Hepatocyte (in vitro differentiated cells): ENCODE measurements at regions not wholly inside any gene's neighbourhood (a gene's known extent, or its start where the extent isn't known, plus 50 kb on each side); places are given as distances from the start of the nearest gene placed in this dataset.

Experiments
- DNase-seq: peaks from one replicate; pipeline ENCODE4 v3.0.0-alpha.2; 2016; ENCODE audit warnings: low spot score
- H2AFZ ChIP-seq: fragments of 200-600 bp; sonication (generic); 2 replicates; pipeline ENCODE4 v1.6.0; 2016; ENCODE audit warnings: antibody characterized with exemption, mild to moderate bottlenecking
- H3K27ac ChIP-seq: fragments of 200-600 bp; sonication (generic); 2 replicates; pipeline ENCODE4 v1.5.1; 2016; ENCODE audit warnings: mild to moderate bottlenecking
- H3K27me3 ChIP-seq: fragments of 200-600 bp; sonication (generic); 2 replicates; pipeline ENCODE4 v1.6.1; 2016
- H3K36me3 ChIP-seq: fragments of 200-600 bp; sonication (generic); replicated peaks from 2 replicates; pipeline ENCODE4 v1.5.1; 2016; ENCODE audit warnings: low read depth; ENCODE audit not compliant: insufficient read depth
- H3K4me1 ChIP-seq: fragments of 200-600 bp; sonication (generic); 2 replicates; pipeline ENCODE4 v1.5.1; 2016; ENCODE audit warnings: mild to moderate bottlenecking, moderate library complexity; ENCODE audit not compliant: insufficient read depth
- H3K4me2 ChIP-seq: fragments of 200-600 bp; sonication (generic); 2 replicates; pipeline ENCODE4 v1.6.0; 2016
- H3K4me3 ChIP-seq: fragments of 200-600 bp; sonication (generic); 2 replicates; pipeline ENCODE4 v1.5.1; 2016; ENCODE audit warnings: mild to moderate bottlenecking
- H3K79me2 ChIP-seq: fragments of 200-600 bp; sonication (generic); 2 replicates; pipeline ENCODE4 v1.6.0; 2017; ENCODE audit warnings: mild to moderate bottlenecking
- H3K9me2 ChIP-seq: fragments of 200-600 bp; sonication (generic); replicated peaks from 2 replicates; pipeline ENCODE4 v1.6.0; 2017; ENCODE audit warnings: mild to moderate bottlenecking; ENCODE audit not compliant: insufficient read depth
- H3K9me3 ChIP-seq: fragments of 200-600 bp; sonication (generic); 2 replicates; pipeline ENCODE4 v1.5.1; 2016; ENCODE audit warnings: low read depth, mild to moderate bottlenecking
- H4K20me1 ChIP-seq: fragments of 200-600 bp; sonication (generic); 2 replicates; pipeline ENCODE4 v1.6.0; 2016; ENCODE audit warnings: mild to moderate bottlenecking; ENCODE audit not compliant: insufficient read depth, poor library complexity, severe bottlenecking
- EZH2 ChIP-seq: fragments of 200-600 bp; sonication (generic); IDR thresholded peaks from 2 replicates; pipeline ENCODE4 v1.6.1; 2016; ENCODE audit warnings: antibody characterized with exemption, mild to moderate bottlenecking, borderline replicate concordance
- EZH2phosphoT487 ChIP-seq: fragments of 200-600 bp; sonication (generic); IDR thresholded peaks from one replicate; pipeline ENCODE4 v1.6.1; 2018; ENCODE audit warnings: antibody characterized with exemption, mild to moderate bottlenecking, low read depth, moderate library complexity; ENCODE audit not compliant: unreplicated experiment, severe bottlenecking
- WGBS: methylation state at CpG from one replicate; pipeline ENCODE4 v1.1.6; 2016; ENCODE audit warnings: low lambda C conversion rate; ENCODE audit errors: missing lambda C conversion rate; 5-methylcytosine and 5-hydroxymethylcytosine counted together
- TF ChIP-seq, protein P1 (sequence below): fragments of 200-600 bp; sonication (generic); IDR thresholded peaks from 2 replicates; pipeline ENCODE4 v1.5.1; 2016; ENCODE audit warnings: antibody characterized with exemption, mild to moderate bottlenecking; ENCODE audit not compliant: poor library complexity

DNA sequence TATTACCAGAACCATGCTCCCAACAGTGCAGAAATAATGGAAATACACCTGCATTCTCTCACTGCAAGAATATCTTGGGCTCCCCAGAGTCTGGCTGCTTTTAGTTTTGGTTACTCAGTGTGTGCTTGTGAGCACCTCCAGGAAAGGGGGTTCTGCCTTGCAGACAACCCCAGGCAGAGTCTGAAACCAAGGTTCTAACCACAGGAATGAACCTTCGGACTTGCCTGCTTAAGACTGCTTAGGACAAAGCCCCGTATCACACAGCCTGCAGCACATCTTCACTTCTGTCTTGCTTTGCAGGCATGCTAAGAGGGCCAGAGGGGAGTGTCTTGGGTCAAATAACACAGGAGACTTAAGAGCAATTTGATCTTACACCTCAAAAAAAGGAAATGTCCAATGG is 94.8 kb upstream of the SPATA31C2 start:
- TF ChIP-seq EZH2 (no peak), EZH2phosphoT487 (no peak)
- TF ChIP-seq, protein P1, sequence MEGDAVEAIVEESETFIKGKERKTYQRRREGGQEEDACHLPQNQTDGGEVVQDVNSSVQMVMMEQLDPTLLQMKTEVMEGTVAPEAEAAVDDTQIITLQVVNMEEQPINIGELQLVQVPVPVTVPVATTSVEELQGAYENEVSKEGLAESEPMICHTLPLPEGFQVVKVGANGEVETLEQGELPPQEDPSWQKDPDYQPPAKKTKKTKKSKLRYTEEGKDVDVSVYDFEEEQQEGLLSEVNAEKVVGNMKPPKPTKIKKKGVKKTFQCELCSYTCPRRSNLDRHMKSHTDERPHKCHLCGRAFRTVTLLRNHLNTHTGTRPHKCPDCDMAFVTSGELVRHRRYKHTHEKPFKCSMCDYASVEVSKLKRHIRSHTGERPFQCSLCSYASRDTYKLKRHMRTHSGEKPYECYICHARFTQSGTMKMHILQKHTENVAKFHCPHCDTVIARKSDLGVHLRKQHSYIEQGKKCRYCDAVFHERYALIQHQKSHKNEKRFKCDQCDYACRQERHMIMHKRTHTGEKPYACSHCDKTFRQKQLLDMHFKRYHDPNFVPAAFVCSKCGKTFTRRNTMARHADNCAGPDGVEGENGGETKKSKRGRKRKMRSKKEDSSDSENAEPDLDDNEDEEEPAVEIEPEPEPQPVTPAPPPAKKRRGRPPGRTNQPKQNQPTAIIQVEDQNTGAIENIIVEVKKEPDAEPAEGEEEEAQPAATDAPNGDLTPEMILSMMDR = no peak
- DNase-seq = no peak
- Histone ChIP-seq H3K4me2 (no peak overlapping the region), H3K4me3 (no peak overlapping the region), H2AFZ (no peak overlapping the region), H3K27ac (no peak overlapping the region), H3K9me2 (no peaks in the 10 kb centered on the region), H4K20me1 (no peaks in the 10 kb centered on the region), H3K9me3 (no peaks in the 10 kb centered on the region), H3K27me3 (no peaks in the 10 kb centered on the region), H3K79me2 (no peaks in the 10 kb centered on the region), H3K36me3 (no peaks in the 10 kb centered on the region), H3K4me1 (peaks cover 3% of the 10 kb centered on the region)
- 49% methylated on average over 2 of the region's 2 CpGs for WGBS

DNA sequence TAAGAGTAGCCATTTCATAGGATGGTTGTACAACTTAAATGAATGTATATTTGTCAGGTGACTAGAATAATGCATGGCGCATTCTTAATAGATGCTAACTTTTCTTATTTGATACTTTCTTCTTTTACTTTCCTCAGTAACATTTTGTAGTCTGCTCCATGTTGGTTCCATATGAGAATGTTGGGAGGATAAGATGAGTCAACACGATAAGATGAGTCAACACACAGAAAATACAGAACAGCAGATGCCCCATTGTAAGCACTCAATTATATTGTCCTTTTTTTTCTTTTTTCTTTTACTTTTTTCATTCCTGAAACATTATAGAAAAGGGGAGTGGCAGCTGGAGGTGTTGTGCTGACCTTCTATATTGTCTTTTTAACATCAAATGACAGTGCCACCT is 92.3 kb upstream of the SPATA31C2 start:
- Histone ChIP-seq H3K4me3 (no peak overlapping the region), H3K27ac (no peak overlapping the region), H3K4me2 (no peak overlapping the region), H3K9me2 (no peaks in the 10 kb centered on the region), H3K79me2 (no peaks in the 10 kb centered on the region), H3K36me3 (no peaks in the 10 kb centered on the region), H3K27me3 (no peaks in the 10 kb centered on the region), H2AFZ (no peak overlapping the region), H3K9me3 (no peaks in the 10 kb centered on the region), H3K4me1 (no peaks in the 10 kb centered on the region), H4K20me1 (no peaks in the 10 kb centered on the region)
- 98% methylated on average over 2 of the region's 2 CpGs for WGBS
- no peak for DNase-seq
- TF ChIP-seq EZH2phosphoT487 = no peak
- TF ChIP-seq EZH2 = no peak
- TF ChIP-seq, protein P1 = no peak

DNA sequence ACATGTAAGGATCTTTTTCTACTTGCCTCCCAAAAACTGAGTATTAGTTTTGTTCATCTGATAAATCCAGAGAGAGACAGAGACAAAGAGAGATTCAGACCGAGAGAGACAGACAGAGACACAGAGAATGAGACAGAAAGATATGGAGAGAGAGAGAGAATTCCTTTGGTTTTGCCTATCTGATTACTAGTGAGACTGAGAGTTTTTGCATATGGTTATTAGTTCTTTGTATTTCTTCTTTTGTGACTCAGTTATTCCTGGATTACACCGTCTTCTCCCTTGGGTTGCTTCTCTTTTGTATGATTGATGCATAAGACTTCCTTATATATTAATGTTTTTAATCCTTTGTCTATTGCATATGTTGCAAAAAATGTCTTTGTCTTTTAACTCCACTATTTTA is 91.2 kb upstream of the SPATA31C2 start:
- Histone ChIP-seq H3K36me3 (no peaks in the 10 kb centered on the region), H3K27ac (no peak overlapping the region), H3K4me1 (no peaks in the 10 kb centered on the region), H3K4me2 (no peak overlapping the region), H2AFZ (no peak overlapping the region), H4K20me1 (no peaks in the 10 kb centered on the region), H3K4me3 (no peak overlapping the region), H3K9me2 (no peaks in the 10 kb centered on the region), H3K9me3 (no peaks in the 10 kb centered on the region), H3K79me2 (no peaks in the 10 kb centered on the region), H3K27me3 (no peaks in the 10 kb centered on the region)
- WGBS = 97% methylated on average over 2 of the region's 2 CpGs
- no peak for DNase-seq
- TF ChIP-seq EZH2phosphoT487 = no peak
- TF ChIP-seq, protein P1 = no peak
- no peak for TF ChIP-seq EZH2

DNA sequence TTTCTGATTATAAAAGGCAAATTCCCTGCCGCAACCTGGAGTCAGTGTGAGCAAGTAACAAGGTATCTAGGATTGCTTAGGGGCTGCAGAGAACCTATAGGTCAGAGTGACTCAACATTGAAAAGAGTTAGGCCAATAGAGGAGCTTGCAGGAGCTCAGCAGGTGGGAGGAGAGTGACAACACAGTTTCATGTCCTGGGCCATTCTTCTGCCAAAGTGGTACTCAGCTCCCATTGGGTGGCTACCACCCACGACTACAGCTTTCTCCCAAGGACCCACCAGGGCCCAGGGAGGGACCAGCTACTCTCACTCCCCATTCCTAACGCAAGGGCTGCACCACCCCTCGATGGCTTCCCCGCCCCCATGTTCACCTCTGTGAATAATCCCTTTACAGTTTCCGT is 86.7 kb upstream of the SPATA31C2 start:
- Histone ChIP-seq H3K4me1 (no peaks in the 10 kb centered on the region), H3K9me3 (no peaks in the 10 kb centered on the region), H3K9me2 (no peaks in the 10 kb centered on the region), H3K4me3 (no peak overlapping the region), H3K27me3 (no peaks in the 10 kb centered on the region), H3K4me2 (no peak overlapping the region), H3K79me2 (no peaks in the 10 kb centered on the region), H2AFZ (no peak overlapping the region), H3K27ac (no peak overlapping the region), H3K36me3 (no peaks in the 10 kb centered on the region), H4K20me1 (no peaks in the 10 kb centered on the region)
- WGBS = 73% methylated on average over 6 of the region's 6 CpGs
- DNase-seq = no peak
- no peak for TF ChIP-seq EZH2
- no peak for TF ChIP-seq EZH2phosphoT487
- TF ChIP-seq, protein P1 = no peak
